Fibroblast of lung (primary cell): ENCODE measurements at regions not wholly inside any gene's neighbourhood (a gene's known extent, or its start where the extent isn't known, plus 50 kb on each side); places are given as distances from the start of the nearest gene placed in this dataset.

Source experiments
- DNase-seq, 2 donors: peaks; one replicate each; pipeline versions ENCODE4 v3.0.0 to v3.0.0-alpha.2; 2010; ENCODE audit warnings: low read depth in 2 of 2
- H2AFZ ChIP-seq: 2 replicates; pipeline ENCODE4 v1.5.1; 2012; ENCODE audit warnings: low read length, control low read depth, inconsistent platforms
- H3K27ac ChIP-seq: 2 replicates; pipeline ENCODE4 v1.5.1; 2011; ENCODE audit warnings: low read length, control low read depth; ENCODE audit not compliant: insufficient read depth
- H3K27me3 ChIP-seq: 2 replicates; pipeline ENCODE4 v1.5.1; 2011; ENCODE audit warnings: mild to moderate bottlenecking, low read length; ENCODE audit not compliant: control insufficient read depth, insufficient read depth
- H3K36me3 ChIP-seq: 2 replicates; pipeline ENCODE4 v1.5.1; 2011; ENCODE audit warnings: low read length; ENCODE audit not compliant: control insufficient read depth, insufficient read depth
- H3K4me1 ChIP-seq: 2 replicates; pipeline ENCODE4 v1.5.1; 2011; ENCODE audit warnings: low read length; ENCODE audit not compliant: control insufficient read depth, insufficient read depth; ENCODE audit errors: extremely low read depth
- H3K4me2 ChIP-seq: 2 replicates; pipeline ENCODE4 v1.5.1; 2011; ENCODE audit warnings: low read length, control low read depth; ENCODE audit not compliant: insufficient read depth; ENCODE audit errors: extremely low read depth
- H3K4me3 ChIP-seq, 4 experiments: fragments of 200-600 bp in 1 of 4; sonication (generic) in 1 of 4; replicated peaks in 1 of 4; 2 replicates each; pipeline ENCODE4 v1.5.1; 2011 to 2016; ENCODE audit warnings: low read length in 4 of 4, low read depth in 3 of 4, mild to moderate bottlenecking in 3 of 4, control low read depth in 2 of 4, inconsistent platforms in 1 of 4, mixed read lengths in 1 of 4; ENCODE audit not compliant: insufficient read depth in 1 of 4; ENCODE audit errors: control extremely low read depth in 1 of 4
- H3K79me2 ChIP-seq: 2 replicates; pipeline ENCODE4 v1.5.1; 2012; ENCODE audit warnings: mild to moderate bottlenecking, low read length, inconsistent platforms; ENCODE audit not compliant: control insufficient read depth, insufficient read depth
- H3K9ac ChIP-seq: 2 replicates; pipeline ENCODE4 v1.5.1; 2011; ENCODE audit warnings: mild to moderate bottlenecking, low read length, control low read depth; ENCODE audit not compliant: insufficient read depth
- H3K9me3 ChIP-seq: 2 replicates; pipeline ENCODE4 v1.5.1; 2012; ENCODE audit warnings: low read depth, low read length; ENCODE audit not compliant: control insufficient read depth, insufficient read depth
- H4K20me1 ChIP-seq: 2 replicates; pipeline ENCODE4 v1.5.1; 2011; ENCODE audit warnings: low read length; ENCODE audit not compliant: control insufficient read depth, insufficient read depth; ENCODE audit errors: extremely low read depth
- EZH2 ChIP-seq: IDR thresholded peaks from 2 replicates; pipeline ENCODE4 v1.5.1; 2012; ENCODE audit warnings: low read length, control low read depth, mild to moderate bottlenecking; ENCODE audit errors: missing control alignments
- TF ChIP-seq, protein P1 (sequence below), 2 donors: IDR thresholded peaks in 1 of 2; conservative IDR thresholded peaks in 1 of 2; 1 replicate in 1 of 2; 2 replicates in 1 of 2; pipeline ENCODE4 v1.5.1; 2011 to 2012; ENCODE audit warnings: low read length in 2 of 2, control low read depth in 1 of 2, inconsistent platforms in 1 of 2, low read depth in 1 of 2, mild to moderate bottlenecking in 1 of 2

DNA sequence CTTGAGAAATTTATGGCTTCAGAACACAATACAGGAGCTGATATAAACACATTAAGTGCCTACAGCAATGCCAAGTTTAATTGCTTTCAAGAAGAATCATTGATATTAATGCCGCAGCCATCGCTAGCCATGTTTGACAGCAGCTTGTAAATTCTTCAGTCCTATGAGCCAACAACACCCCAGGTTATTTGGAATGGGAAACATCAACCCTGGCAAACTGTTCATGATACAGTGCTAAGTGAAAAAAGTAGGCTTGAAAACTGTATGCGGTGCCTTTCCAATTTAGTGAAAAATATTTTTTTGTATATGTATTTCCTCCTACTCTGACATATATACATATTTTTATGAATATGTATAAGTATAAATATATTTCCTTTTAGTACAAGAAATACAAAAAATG, 142.6 kb downstream of the CSNK2A3 start:
- Histone ChIP-seq H3K79me2 (no peaks in the 10 kb centered on the region), H3K4me3 (no peak overlapping the region), H3K36me3 (no peaks in the 10 kb centered on the region), H3K27me3 (peaks cover 12% of the 10 kb centered on the region), H4K20me1 (no peaks in the 10 kb centered on the region), H3K9ac (no peak overlapping the region), H3K27ac (no peak overlapping the region), H2AFZ (no peak overlapping the region), H3K9me3 (no peaks in the 10 kb centered on the region), H3K4me2 (no peak overlapping the region), H3K4me1 (no peaks in the 10 kb centered on the region)
- no peak for DNase-seq
- TF ChIP-seq EZH2: no peak
- TF ChIP-seq, protein P1, sequence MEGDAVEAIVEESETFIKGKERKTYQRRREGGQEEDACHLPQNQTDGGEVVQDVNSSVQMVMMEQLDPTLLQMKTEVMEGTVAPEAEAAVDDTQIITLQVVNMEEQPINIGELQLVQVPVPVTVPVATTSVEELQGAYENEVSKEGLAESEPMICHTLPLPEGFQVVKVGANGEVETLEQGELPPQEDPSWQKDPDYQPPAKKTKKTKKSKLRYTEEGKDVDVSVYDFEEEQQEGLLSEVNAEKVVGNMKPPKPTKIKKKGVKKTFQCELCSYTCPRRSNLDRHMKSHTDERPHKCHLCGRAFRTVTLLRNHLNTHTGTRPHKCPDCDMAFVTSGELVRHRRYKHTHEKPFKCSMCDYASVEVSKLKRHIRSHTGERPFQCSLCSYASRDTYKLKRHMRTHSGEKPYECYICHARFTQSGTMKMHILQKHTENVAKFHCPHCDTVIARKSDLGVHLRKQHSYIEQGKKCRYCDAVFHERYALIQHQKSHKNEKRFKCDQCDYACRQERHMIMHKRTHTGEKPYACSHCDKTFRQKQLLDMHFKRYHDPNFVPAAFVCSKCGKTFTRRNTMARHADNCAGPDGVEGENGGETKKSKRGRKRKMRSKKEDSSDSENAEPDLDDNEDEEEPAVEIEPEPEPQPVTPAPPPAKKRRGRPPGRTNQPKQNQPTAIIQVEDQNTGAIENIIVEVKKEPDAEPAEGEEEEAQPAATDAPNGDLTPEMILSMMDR (conservative IDR thresholded peaks at IDR 0.05 in 1 of 2, IDR thresholded peaks at IDR 0.05 in 1 of 2; ENCODE audit: low read depth in 1 of 2, low read length in 2 of 2): no peak

DNA sequence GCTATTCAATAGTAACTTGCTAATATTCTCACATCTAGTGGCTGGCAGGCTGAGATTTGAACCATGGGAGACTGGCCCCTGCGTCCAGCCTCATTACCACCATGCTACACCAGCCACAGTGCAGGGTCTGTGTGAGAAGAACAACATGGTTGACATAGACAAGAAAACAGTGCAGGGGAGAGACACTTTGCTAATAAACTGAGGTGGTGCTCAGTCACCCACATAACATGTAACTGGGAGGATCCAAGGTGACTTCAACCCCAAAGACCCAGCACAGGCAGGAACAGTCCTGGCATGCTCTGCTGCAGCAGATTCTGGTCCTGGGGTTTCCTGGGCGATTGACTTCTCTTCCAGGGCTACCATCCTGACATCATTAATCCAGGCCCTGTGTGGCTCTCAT, 143.1 kb downstream of the CSNK2A3 start:
- no peaks in the 10 kb centered on the region for H3K79me2 ChIP-seq
- no peak overlapping the region for H3K4me2 ChIP-seq
- no peaks in the 10 kb centered on the region for H3K36me3 ChIP-seq
- H4K20me1 ChIP-seq: no peaks in the 10 kb centered on the region
- TF ChIP-seq, protein P1 (conservative IDR thresholded peaks at IDR 0.05 in 1 of 2, IDR thresholded peaks at IDR 0.05 in 1 of 2; ENCODE audit: low read depth in 1 of 2, low read length in 2 of 2): no peak
- no peak for TF ChIP-seq EZH2
- DNase-seq: no peak
- H3K27ac ChIP-seq: no peak overlapping the region
- no peak overlapping the region for H3K9ac ChIP-seq
- H2AFZ ChIP-seq: no peak overlapping the region
- H3K4me1 ChIP-seq: no peaks in the 10 kb centered on the region
- H3K4me3 ChIP-seq: no peak overlapping the region
- H3K27me3 ChIP-seq: peaks cover 11% of the 10 kb centered on the region
- no peaks in the 10 kb centered on the region for H3K9me3 ChIP-seq

DNA sequence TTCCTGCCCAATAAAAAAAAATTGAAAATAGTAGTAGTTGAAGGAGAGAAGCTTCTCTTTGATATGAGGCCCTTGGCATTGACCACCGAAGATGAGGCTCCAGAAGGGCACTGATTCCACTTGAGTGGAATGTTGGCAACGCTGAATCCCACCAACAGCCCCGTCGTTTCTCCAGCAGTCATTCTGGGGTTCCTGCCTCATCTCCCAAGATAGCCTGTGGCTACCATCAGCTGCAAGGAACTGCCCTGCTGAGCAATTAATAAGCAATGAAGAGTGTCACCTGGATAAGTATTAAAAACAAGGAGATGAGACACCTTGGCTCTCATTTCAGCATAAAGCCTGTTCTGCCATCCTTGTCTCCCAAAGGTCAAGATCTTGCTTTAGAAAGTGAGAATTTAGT, 144.1 kb downstream of the CSNK2A3 start:
- Histone ChIP-seq H2AFZ (no peak overlapping the region), H3K79me2 (no peaks in the 10 kb centered on the region), H3K4me1 (no peaks in the 10 kb centered on the region), H3K9ac (no peak overlapping the region), H3K4me3 (no peak overlapping the region), H4K20me1 (no peaks in the 10 kb centered on the region), H3K27me3 (peaks cover 11% of the 10 kb centered on the region), H3K27ac (no peak overlapping the region), H3K4me2 (no peak overlapping the region), H3K36me3 (no peaks in the 10 kb centered on the region), H3K9me3 (no peaks in the 10 kb centered on the region)
- TF ChIP-seq EZH2: no peak
- TF ChIP-seq, protein P1 (conservative IDR thresholded peaks at IDR 0.05 in 1 of 2, IDR thresholded peaks at IDR 0.05 in 1 of 2; ENCODE audit: low read depth in 1 of 2, low read length in 2 of 2): no peak
- DNase-seq: no peak
